ENCODE measurements at regions not wholly inside any gene's neighbourhood (a gene's known extent, or its start where the extent isn't known, plus 50 kb on each side); places are given as distances from the start of the nearest gene placed in this dataset.

DNA sequence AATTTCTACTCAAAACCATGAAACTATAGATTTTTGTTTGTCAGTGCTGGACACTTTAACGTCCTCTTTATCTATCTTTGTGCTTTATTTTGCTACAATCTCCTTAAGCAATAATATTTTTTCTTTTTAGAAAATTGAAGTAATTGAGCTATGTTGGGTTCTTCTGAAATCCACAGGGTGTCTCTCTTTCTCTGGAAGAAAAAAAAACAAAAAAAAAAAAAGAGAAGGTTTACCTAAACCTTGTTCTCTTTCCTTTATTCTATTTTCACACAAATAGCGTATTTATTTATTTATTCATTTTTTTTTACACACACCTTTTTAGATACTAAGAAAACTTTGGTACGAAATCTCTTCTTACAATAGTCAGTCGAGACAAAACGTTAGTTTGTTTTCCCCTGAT is 601.0 kb downstream of the EDEM1 start:
- TF ChIP-seq, protein P1, sequence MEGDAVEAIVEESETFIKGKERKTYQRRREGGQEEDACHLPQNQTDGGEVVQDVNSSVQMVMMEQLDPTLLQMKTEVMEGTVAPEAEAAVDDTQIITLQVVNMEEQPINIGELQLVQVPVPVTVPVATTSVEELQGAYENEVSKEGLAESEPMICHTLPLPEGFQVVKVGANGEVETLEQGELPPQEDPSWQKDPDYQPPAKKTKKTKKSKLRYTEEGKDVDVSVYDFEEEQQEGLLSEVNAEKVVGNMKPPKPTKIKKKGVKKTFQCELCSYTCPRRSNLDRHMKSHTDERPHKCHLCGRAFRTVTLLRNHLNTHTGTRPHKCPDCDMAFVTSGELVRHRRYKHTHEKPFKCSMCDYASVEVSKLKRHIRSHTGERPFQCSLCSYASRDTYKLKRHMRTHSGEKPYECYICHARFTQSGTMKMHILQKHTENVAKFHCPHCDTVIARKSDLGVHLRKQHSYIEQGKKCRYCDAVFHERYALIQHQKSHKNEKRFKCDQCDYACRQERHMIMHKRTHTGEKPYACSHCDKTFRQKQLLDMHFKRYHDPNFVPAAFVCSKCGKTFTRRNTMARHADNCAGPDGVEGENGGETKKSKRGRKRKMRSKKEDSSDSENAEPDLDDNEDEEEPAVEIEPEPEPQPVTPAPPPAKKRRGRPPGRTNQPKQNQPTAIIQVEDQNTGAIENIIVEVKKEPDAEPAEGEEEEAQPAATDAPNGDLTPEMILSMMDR (IDR thresholded peaks at IDR 0.05), result no peak
- no peak for TF ChIP-seq POLR2A (IDR thresholded peaks at IDR 0.05)

All from Peyer's patch (tissue), 4 donors.